HG03565 (cell line): ENCODE measurements at regions not wholly inside any gene's neighbourhood (a gene's known extent, or its start where the extent isn't known, plus 50 kb on each side); places are given as distances from the start of the nearest gene placed in this dataset.

Experiments used
- ATAC-seq: cut with Tn5 transposase; IDR thresholded peaks from one replicate; pipeline ENCODE4 v1.9.1; 2021; ENCODE audit warnings: mild to moderate bottlenecking, moderate library complexity; ENCODE audit not compliant: unreplicated experiment

GRCh38 chr2:122447237-122447636 is 691.8 kb downstream of the TSN start:
- no peak for ATAC-seq

GRCh38 chr2:122451040-122451439 is 695.6 kb downstream of the TSN start:
- ATAC-seq, result peak; percentile 60

- no peak for ATAC-seq
Observed at GRCh38 chr2:122451697-122452096, 696.2 kb downstream of the TSN start.

- no peak for ATAC-seq
Observed at GRCh38 chr2:122469147-122469546, 713.7 kb downstream of the TSN start.

- ATAC-seq, result no peak
Observed at GRCh38 chr2:122471753-122472152, 716.3 kb downstream of the TSN start.

- no peak for ATAC-seq
Observed at GRCh38 chr2:122478117-122478516, 722.7 kb downstream of the TSN start.

GRCh38 chr2:122478771-122479170 is 723.3 kb downstream of the TSN start:
- ATAC-seq, result no peak

GRCh38 chr2:122480501-122481243 is 725.2 kb downstream of the TSN start:
- no peak for ATAC-seq

- ATAC-seq, result no peak
Observed at GRCh38 chr2:122481244-122481622, 725.8 kb downstream of the TSN start.

GRCh38 chr2:122481717-122482116 is 726.3 kb downstream of the TSN start:
- no peak for ATAC-seq

GRCh38 chr2:122486086-122486485 is 730.6 kb downstream of the TSN start:
- no peak for ATAC-seq

GRCh38 chr2:122486705-122487415 is 731.4 kb downstream of the TSN start:
- no peak for ATAC-seq

GRCh38 chr2:122491011-122491410 is 735.6 kb downstream of the TSN start:
- no peak for ATAC-seq

- no peak for ATAC-seq
Observed at GRCh38 chr2:122500316-122501105, 745.1 kb downstream of the TSN start.

- no peak for ATAC-seq
Observed at GRCh38 chr2:122506620-122507019, 751.2 kb downstream of the TSN start.

- no peak for ATAC-seq
Observed at GRCh38 chr2:122507261-122507660, 751.8 kb downstream of the TSN start.

GRCh38 chr2:122512091-122512490 is 756.6 kb downstream of the TSN start:
- ATAC-seq, result no peak

GRCh38 chr2:122514451-122514996 is 759.1 kb downstream of the TSN start:
- no peak for ATAC-seq

- no peak for ATAC-seq
Observed at GRCh38 chr2:122515731-122516290, 760.4 kb downstream of the TSN start.

GRCh38 chr2:122516775-122517174 is 761.3 kb downstream of the TSN start:
- ATAC-seq, result no peak

GRCh38 chr2:122519366-122519765 is 763.9 kb downstream of the TSN start:
- no peak for ATAC-seq
